Activated CD4-positive, alpha-beta T cell treated with anti-CD3 and anti-CD28 coated beads, Interleukin-2, amount 50 U/mL, for 16 hours (primary cell): ENCODE measurements at regions not wholly inside any gene's neighbourhood (a gene's known extent, or its start where the extent isn't known, plus 50 kb on each side); places are given as distances from the start of the nearest gene placed in this dataset.
"Not testable (repeated sequence)": the region's sequence is repeated elsewhere in the genome, so short reads cannot be mapped to it uniquely, and the experiment has no call there.

ENCODE experiments used
- DNase-seq: peaks from one replicate; pipeline ENCODE4 v3.0.0-alpha.2; 2020

DNA sequence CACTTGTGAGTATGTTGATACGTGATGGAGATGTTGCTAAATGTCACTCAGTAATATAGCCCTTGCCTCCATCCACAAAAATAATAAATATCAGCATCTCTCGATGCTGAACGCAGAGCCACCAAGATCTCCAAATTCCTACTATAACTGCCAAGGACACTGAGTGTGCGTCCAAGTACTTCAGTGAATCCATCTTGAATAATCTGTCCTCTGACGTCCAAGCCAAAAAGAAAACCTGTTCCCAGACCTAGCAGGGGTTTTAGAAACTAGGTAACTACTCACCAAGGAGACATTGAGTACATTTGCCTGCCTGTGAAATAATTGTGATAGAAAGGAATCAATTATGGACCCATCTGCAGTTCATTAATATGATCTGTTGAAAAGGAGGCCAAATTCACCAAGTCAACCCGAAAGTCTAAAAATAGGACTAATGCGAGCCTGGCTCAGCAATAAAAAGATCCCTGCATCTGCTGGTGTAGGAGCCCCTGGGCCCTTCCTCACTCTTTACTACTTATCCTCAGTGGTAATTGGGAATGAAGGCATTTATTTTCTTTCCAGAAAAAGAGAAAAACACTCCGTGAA is 226.9 kb upstream of the IRF2BP2 start:
- no peak for DNase-seq

DNA sequence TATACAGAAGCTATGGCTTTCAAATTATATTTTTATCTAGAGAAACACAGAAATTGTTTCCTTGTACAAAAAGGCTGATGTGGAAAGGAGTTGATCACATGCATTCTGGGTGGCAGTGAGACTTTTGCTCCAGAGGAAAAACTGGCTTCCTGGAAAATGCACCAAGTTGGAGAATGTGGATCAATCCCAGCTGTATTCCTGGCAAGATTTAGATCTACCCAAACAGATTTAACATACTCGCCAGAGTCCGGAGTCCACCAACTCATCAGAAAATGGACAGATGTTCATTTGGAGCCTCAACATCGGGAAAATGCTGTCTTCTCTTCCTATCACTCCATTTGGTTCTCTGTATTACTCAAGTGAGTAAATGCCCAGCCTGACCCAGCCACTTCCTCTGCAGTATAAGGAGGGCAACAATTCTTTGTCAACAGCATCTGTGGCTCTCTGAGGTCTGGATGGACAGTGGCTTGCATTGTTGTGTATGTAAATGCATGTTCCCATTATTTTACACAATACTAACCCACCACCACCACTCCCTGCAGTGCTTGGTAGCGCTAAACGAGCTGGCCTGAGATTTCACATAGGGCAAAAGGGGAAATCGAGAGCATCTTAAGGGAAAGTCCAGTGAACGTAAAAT is 226.2 kb upstream of the IRF2BP2 start:
- DNase-seq: no peak

GRCh38 chr1:234835239-234835638 is 225.3 kb upstream of the IRF2BP2 start:
- DNase-seq: no peak

GRCh38 chr1:234833646-234834045 is 223.7 kb upstream of the IRF2BP2 start:
- no peak for DNase-seq

DNA sequence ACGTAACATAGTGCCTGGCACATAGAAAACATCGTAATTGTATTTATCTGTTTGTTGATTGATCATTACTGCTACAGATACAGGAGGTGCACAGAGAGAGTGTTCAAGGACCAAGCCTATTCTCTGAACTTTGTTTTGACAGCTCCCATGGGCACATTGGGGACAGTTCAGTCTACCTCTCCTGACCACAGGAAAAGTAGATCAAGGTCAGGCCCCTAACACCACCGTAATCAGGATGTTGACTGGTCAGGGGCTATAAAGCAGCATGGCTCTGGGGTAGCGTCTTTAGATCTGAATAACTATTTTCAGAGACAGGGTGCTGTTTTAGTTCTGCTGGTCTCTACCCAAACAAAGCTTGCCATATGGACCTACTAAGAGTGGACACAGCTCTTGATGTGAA is 223.1 kb upstream of the IRF2BP2 start:
- DNase-seq: no peak

DNA sequence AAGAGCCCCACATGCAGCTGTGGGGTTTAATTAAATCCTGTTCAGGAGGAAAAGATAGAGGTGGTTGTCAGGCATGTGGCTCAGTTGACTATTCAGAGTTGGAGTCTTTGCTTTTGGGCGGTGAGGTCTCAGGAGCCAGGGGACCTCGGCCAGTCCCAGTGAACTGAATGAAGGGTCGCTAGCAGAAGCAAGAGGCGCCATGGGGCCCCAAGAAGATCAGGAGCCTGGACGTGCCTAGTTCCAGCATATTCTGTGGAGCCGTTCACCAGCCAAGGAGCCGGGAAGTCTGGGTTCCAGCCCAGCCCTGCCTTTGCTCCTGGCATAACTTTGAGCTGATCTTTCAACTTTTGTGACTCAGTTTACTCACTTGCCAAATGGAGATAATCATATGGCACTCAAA is 217.7 kb upstream of the IRF2BP2 start:
- no peak for DNase-seq

DNA sequence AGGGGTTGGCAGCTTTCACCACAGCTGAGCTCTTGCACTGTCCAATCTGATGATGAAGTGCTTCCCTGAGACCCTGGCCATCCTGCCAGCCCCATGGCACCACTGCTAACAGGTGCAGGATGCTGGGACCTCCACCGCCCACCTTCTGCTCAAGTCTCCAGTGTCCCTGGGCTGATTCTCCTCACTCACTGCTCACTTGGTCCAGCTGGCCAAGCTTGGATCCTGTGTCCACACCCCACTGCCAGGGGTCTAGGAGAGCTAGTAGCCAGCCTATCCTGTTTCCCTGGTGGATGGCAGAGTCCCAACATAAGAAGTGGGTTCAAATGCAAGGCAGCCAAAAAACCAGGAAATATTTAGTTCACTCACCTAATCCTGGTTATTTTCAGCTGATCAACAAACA is 217.2 kb upstream of the IRF2BP2 start:
- DNase-seq: no peak

DNA sequence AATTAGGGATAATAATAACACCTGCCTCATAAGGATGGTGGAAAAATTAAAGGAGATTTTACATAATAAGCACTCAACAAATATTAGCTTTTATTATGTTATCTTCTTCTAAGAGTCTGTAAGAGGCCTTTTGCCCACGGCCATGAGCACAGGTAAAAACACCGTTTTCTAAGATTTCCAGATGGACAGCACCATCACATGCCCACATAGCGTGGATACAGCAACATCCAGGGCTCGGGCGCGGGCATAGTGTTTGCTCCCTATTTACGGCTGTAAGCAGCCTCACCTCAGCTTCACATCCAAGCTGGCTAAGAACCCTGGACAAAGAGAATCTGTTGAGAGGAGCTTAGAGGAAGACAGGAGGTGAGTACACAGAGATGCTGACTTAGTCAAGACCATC is 216.4 kb upstream of the IRF2BP2 start:
- DNase-seq: no peak

DNA sequence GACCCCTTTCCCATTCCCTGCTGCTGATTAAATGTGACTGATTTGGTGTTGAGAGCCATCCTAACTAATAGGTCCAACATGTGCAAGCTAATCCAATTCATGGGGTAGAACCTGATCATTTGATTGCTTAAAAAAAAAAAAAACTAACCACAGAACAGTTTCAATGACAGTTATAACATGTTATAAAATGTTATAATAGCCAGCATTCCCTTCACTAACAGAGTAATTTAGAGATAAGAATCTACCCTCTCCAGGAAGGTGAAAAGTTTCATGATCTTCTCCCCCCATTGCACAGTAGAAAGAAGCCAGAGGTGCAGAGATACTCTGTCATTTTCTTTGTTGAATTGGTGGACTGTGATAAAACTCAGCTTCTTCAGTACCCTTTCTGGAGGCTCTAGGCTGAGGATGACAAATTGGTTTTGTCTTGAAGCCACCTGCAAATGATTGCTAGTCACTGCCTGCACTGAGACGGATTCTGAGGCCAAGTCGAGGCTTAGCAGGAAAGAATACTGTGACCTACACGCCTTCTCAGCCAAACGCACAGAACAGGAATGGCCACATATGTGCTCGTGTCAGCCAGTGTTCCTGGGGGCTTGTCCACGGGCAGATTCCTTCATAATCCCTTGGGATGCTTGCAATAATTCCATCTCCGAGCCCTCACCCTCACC is 215.7 kb upstream of the IRF2BP2 start:
- DNase-seq: no peak

- DNase-seq: not testable (repeated sequence)
These were observed 214.9 kb upstream of the IRF2BP2 start for GRCh38 chr1:234824836-234825235.

DNA sequence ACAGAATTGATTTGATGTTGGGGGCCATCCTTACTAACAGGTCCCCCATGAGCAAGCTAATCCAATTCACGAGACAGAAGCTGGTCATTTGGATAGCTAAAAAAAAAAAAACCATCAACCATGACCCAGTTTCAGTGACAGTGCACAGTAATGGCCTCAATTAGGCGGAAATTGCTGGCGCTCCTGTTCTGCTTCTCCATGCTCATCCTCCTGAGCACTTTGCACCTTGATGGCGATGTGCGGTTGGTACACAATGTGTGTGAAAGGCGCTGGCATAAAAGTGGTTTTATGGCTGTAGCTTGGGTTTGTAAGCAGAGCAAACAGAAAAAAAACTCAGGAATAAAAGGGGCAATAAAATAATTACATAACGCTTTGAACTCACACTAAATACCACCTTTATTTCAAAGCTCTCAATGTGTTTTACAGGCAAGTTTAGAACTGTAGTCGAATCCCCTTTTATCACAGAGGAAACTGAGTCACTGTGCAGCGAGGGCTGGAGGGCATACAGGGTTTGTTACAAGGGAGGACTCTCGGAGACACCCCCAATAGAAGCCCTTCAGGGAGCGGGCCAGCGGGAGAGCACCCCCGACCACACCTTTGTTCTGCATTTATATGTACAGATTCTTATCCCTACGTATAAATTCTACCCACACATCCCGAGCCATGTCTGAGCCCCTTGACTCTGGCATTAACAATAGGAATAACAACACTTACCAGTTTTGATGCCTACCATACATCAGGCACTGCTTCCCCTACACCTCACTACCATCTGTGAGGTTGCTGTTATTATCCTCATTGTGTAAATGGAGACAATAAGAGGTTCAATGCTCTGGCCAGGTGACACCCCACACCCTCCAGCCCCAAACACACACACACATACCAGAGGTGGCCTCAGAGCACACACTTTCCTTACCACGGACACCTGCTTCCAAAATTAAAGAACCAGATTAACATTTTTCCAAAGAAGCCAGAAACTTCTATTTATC is 213.5 kb upstream of the IRF2BP2 start:
- no peak for DNase-seq

GRCh38 chr1:234821840-234822239 is 211.9 kb upstream of the IRF2BP2 start:
- no peak for DNase-seq

DNA sequence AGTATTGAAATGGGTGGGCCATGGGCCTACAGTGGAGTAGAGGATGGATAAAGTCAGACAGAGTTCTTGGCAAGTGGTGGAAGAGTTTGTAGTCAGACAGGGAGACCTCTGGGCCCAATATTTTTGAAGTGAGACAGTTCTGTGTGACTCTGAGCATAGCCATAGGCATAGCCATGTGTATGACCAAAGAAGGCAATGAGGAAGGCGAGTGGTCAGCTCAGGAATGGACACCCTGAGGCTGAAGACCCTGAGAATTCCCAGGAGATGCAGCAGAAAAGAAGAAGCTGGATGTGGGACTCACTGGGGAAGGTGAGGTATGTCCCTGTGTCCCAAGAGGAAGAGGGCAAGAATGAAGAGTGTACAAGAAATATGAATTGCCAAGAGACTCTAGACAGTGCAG is 210.6 kb upstream of the IRF2BP2 start:
- no peak for DNase-seq

- not testable (repeated sequence) for DNase-seq
These were observed 209.9 kb upstream of the IRF2BP2 start for GRCh38 chr1:234819845-234820244.

DNA sequence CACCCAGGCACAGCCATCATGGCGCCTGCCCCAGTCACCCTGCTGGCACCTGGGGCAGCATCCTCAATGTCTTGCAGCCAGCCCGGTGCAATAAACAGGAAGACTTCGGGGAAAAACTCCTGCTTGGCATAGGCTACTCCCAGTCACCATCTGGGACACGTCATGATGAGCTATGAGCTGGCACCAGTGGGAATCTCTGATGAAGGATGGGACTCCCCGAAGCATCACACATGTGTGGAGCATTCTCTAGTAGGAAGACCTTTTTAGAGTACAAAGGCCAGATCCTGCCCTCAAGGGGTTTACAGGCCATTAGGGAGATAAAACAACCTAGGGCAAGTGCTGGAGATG is 208.0 kb upstream of the IRF2BP2 start:
- DNase-seq: not testable (repeated sequence)

DNA sequence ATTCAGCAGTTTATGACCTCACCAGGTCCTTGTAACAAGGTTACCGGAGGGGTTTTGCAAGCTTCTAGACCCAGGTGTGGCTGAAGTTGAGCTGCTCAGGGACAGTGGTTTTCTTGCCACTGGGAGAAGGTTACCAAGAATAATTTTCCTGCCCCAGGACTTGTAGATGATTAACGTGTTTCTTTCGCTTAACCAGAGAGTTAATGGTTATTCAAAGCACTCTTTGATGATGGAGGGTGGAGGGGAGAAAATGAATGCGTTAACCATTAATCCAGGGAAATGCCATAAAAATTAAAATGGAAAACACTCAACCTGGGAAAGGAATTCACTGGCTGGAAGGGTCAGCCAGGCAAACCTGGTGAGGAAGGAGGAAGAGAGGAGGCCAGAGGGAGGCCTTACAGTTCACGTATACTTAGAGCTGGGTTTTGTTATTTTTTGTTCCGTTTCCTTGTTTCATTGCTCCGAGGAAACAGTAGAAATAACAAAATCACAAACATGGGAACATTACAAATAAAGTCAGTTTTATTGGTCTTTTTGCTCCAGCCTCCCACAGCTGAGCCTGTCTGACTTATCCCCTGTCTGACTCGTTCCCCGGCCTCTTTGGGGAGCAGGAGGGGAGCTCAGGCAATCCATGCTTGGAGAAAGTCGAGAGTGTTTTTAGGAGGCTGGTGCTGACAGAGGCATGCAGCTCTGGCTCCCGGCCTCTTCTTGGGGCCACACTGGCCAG is 207.5 kb upstream of the IRF2BP2 start:
- DNase-seq: not testable (repeated sequence)

GRCh38 chr1:234816864-234817263 is 206.9 kb upstream of the IRF2BP2 start:
- not testable (repeated sequence) for DNase-seq

- DNase-seq: not testable (repeated sequence)
These were observed 206.3 kb upstream of the IRF2BP2 start for GRCh38 chr1:234816186-234816851.

DNA sequence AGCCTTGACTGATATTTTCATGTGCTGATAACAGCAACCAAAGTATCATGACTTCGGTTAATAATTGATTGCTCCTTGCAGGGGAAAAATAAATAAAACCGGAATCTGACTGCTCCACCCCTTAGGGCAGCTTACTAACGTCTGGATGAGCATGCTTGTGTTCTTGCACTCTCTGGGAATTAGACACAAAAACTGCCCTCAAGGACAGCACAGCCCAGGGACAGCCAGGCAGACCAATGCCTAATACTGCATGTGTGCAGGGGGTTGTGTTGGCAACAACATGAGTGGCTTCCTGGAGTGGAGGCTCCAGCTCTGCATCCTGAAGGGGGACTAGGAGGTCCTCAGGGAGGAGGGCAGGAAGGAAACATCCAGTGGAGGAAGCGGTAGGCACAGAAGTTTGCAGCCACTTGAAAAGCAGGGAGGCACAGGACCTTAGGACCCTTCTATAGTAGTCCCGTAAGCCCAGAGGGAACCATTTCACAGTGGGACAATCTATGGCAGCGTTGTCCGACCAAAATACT is 205.4 kb upstream of the IRF2BP2 start:
- not testable (repeated sequence) for DNase-seq

DNA sequence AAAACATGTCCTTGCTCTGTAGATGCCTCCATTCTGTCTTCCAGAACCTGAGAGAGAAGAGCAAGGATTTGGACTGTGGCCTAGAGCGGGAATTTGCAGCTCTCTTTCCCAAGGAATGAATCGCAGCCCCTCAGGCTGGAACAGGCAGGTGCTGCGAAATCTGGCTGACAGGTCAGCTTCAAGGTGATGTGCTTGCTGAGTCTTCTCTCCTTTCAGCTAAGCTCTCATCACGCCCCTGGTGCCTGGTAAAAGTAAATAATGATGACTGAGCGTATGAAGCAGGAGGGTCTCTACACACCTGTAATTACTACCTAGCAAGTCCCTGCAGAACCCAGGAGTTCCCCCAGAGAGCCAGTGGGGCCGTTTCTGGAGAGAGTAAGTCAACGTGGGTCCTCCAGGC is 204.3 kb upstream of the IRF2BP2 start:
- DNase-seq: not testable (repeated sequence)

GRCh38 chr1:234811824-234812223 is 201.8 kb upstream of the IRF2BP2 start:
- DNase-seq: not testable (repeated sequence)

DNA sequence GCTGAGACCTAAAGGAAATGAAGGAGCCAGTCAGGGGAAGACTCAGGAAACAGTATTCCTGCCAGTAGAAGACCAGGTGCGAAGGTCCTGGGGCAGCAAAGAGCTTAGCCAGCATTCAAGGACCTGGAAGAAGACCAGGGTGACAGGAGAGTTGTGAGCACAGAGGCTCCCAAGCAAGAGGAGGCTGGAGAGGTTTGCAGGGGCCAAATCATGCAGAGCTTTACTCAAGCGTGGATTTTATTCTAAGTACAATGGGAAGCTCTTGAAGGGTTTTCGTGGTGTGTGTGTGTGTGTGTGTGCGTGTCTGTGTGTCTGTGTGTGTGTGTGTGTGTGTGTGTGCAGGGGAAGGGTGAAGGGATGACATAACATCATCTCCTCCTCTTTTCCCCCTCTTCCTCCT is 200.7 kb upstream of the IRF2BP2 start:
- not testable (repeated sequence) for DNase-seq
